Heart right ventricle (tissue), 16 donors: ENCODE measurements at regions not wholly inside any gene's neighbourhood (a gene's known extent, or its start where the extent isn't known, plus 50 kb on each side); places are given as distances from the start of the nearest gene placed in this dataset.
"Not testable (repeated sequence)": the region's sequence is repeated elsewhere in the genome, so short reads cannot be mapped to it uniquely, and the experiment has no call there.

Experiments
- ATAC-seq, 8 donors: fragments of 200-7000 bp; cut with Tn5 transposase; one replicate each; pipeline ENCODE4 v1.9.1; 2020; ENCODE audit warnings: mild to moderate bottlenecking in 8 of 8, moderate library complexity in 8 of 8, moderate number of reproducible peaks in 1 of 8
- DNase-seq, 2 donors: peaks; one replicate each; pipeline ENCODE4 v3.0.0-alpha.2; 2020
- H3K27ac ChIP-seq, 10 donors: fragments of 200-600 bp; sonication (generic) in 2 of 10; one replicate each; pipeline versions ENCODE4 v1.5.0 to v1.8.0; 2020 to 2022; ENCODE audit warnings: mild to moderate bottlenecking in 3 of 10
- H3K27me3 ChIP-seq, 7 donors: fragments of 200-600 bp; one replicate each; pipeline ENCODE4 v1.8.0; 2021 to 2022; ENCODE audit warnings: mild to moderate bottlenecking in 2 of 7
- H3K36me3 ChIP-seq, 9 donors: fragments of 200-600 bp; sonication (generic) in 1 of 9; one replicate each; pipeline versions ENCODE4 v1.5.0 to v1.8.0; 2020 to 2022; ENCODE audit warnings: mild to moderate bottlenecking in 2 of 9
- H3K4me1 ChIP-seq, 9 donors: fragments of 200-600 bp; sonication (generic) in 1 of 9; one replicate each; pipeline versions ENCODE4 v1.5.0 to v1.8.0; 2020 to 2022; ENCODE audit warnings: mild to moderate bottlenecking in 4 of 9
- H3K4me3 ChIP-seq, 10 donors: fragments of 200-600 bp; sonication (generic) in 2 of 10; one replicate each; pipeline versions ENCODE4 v1.5.0 to v1.8.0; 2020 to 2022; ENCODE audit warnings: mild to moderate bottlenecking in 7 of 10, moderate library complexity in 2 of 10
- H3K9me3 ChIP-seq, 11 donors: fragments of 200-600 bp in 10 of 11; sonication (generic) in 2 of 11; one replicate each; pipeline versions ENCODE4 v1.5.0 to v1.8.0; 2013 to 2022; ENCODE audit warnings: mild to moderate bottlenecking in 2 of 11, control low read depth in 1 of 11, moderate library complexity in 1 of 11
- CTCF ChIP-seq, 9 donors: fragments of 200-600 bp; sonication (generic) in 2 of 9; IDR thresholded peaks; one replicate each; pipeline versions ENCODE4 v1.5.0 to v1.8.0; 2021 to 2022; ENCODE audit warnings: antibody characterized with exemption in 9 of 9, mild to moderate bottlenecking in 5 of 9, moderate library complexity in 1 of 9
- WGBS, 2 donors: extraction: QIAGEN DNeasy Blood & Tissue Kit; methylation state at CpG; one replicate each; pipeline ENCODE4 v1.1.7; 2013; ENCODE audit warnings: inconsistent platforms in 1 of 2; 5-methylcytosine and 5-hydroxymethylcytosine counted together
- intact Hi-C, 10 donors: fragments of 100-400 bp; cut with DNase I; formaldehyde crosslinking; loops; one replicate each; pipeline versions ENCODE4 v1.11.1 to v1.14.2; 2022
- donor health status: Arrhythmogenic right ventricular cardiomyopathy.
- donor health status: ischemic (EF 13 %, LVEDD 7.1; RV severe dilation, severe dysfunction).
- donor health status: healthy with polysubstance abuse.
- donor health status: DM: no; HTN: yes; CAD: no.
- donor health status: DM: no; HTN: no; CAD: no.
- donor health status: ischemic (EF 25% LVEDD 6.9; RV normal size, moderate dysfunction).
- donor health status: ischemic (EF 25% LVEDD 5.7; RV mildly dilated, moderate dysfunction).
- donor health status: healthy.
- donor health status: DM: yes; HTN: yes; CAD: no.
- donor health status: Ischemic cardiomyopathy.
- donor health status: ischemic (EF 35%, LVEDD 5.7; RV mildly dilated, moderate dysfunction).
- donor health status: nonischemic (EF 11% LVEDD 7.7; RV severe dilation, severe dysfunction).
- donor health status: DM: yes; HTN: yes; CAD: no.
- donor health status: PGD.
- donor health status: ischemic (EF 29% LVEDD 5.4; RV normal size, mild dysfunction).
- donor health status: nonischemic (EF 23%, LVEDD 6.1; RV moderate dilation, normal function).

- no peak overlapping the region for H3K27ac ChIP-seq
- intact Hi-C loops: no loop called here
- H3K36me3 ChIP-seq: peaks cover 0 to 9% (median 0%) of the 10 kb centered on the region in 9 donors
- peaks cover 0 to 84% (median 33%) of the 10 kb centered on the region in 11 donors for H3K9me3 ChIP-seq
- DNase-seq: no peak
- no peak overlapping the region for H3K4me3 ChIP-seq
- H3K4me1 ChIP-seq: no peaks in the 10 kb centered on the region
- no peaks in the 10 kb centered on the region for H3K27me3 ChIP-seq
- no peak for ATAC-seq
- WGBS, 2 donors: 84 to 86% methylated on average over 4 of the region's 4 CpGs
- no peak for TF ChIP-seq CTCF (IDR thresholded peaks at IDR 0.05)
Measured at GRCh38 chr3:180776433-180776832, 97.1 kb upstream of the CCDC39 start.

GRCh38 chr3:180782195-180782984 is 103.1 kb upstream of the CCDC39 start:
- H3K36me3 ChIP-seq: peaks cover 0 to 9% (median 0%) of the 10 kb centered on the region in 9 donors
- no peak for TF ChIP-seq CTCF (IDR thresholded peaks at IDR 0.05)
- ATAC-seq (no peak), DNase-seq (no peak)
- H3K27me3 ChIP-seq: no peaks in the 10 kb centered on the region
- H3K9me3 ChIP-seq: peaks cover 0 to 45% (median 27%) of the 10 kb centered on the region in 11 donors
- 84 to 88% methylated on average over 1 of the region's 1 CpG for WGBS, 2 donors
- no peak overlapping the region for H3K27ac ChIP-seq
- no peaks in the 10 kb centered on the region for H3K4me1 ChIP-seq
- intact Hi-C loops: no loop called here
- no peak overlapping the region for H3K4me3 ChIP-seq

- DNase-seq, ATAC-seq, H3K27me3 ChIP-seq, H3K9me3 ChIP-seq, H3K36me3 ChIP-seq, H3K4me3 ChIP-seq, H3K4me1 ChIP-seq, H3K27ac ChIP-seq, intact Hi-C loops: not testable (repeated sequence)
- WGBS, 2 donors: 67 to 69% methylated on average over 3 of the region's 3 CpGs
Measured at GRCh38 chr3:180786227-180786626, 106.9 kb upstream of the CCDC39 start.

- 50 to 58% methylated on average over 2 of the region's 2 CpGs for WGBS, 2 donors
- ATAC-seq: no peak
- H3K27ac ChIP-seq: no peak overlapping the region
- DNase-seq: no peak
- TF ChIP-seq CTCF (IDR thresholded peaks at IDR 0.05): no peak
- H3K36me3 ChIP-seq: no peaks in the 10 kb centered on the region
- no peaks in the 10 kb centered on the region for H3K4me1 ChIP-seq
- intact Hi-C loops: no loop called here
- H3K4me3 ChIP-seq: no peak overlapping the region
- no peaks in the 10 kb centered on the region for H3K9me3 ChIP-seq
- no peaks in the 10 kb centered on the region for H3K27me3 ChIP-seq
Measured at GRCh38 chr3:180789774-180790173, 110.5 kb upstream of the CCDC39 start.

GRCh38 chr3:180798197-180798596 is 114.3 kb upstream of the FXR1 start:
- no peaks in the 10 kb centered on the region for H3K36me3 ChIP-seq
- no peak overlapping the region for H3K4me3 ChIP-seq
- DNase-seq (no peak), ATAC-seq (no peak)
- intact Hi-C loops: no loop called here
- no peaks in the 10 kb centered on the region for H3K9me3 ChIP-seq
- H3K27ac ChIP-seq: no peak overlapping the region
- 48 to 56% methylated on average over 4 of the region's 4 CpGs for WGBS, 2 donors
- H3K27me3 ChIP-seq: no peaks in the 10 kb centered on the region
- no peaks in the 10 kb centered on the region for H3K4me1 ChIP-seq
- TF ChIP-seq CTCF (IDR thresholded peaks at IDR 0.05): no peak
